AG04449 (cell line): ENCODE measurements at regions not wholly inside any gene's neighbourhood (a gene's known extent, or its start where the extent isn't known, plus 50 kb on each side); places are given as distances from the start of the nearest gene placed in this dataset.

ENCODE experiments used
- CTCF ChIA-PET: fragments of 350-600 bp; formaldehyde crosslinking; extraction: SDS; loops from one replicate; lab custom pipeline; 2021; ENCODE audit warnings: antibody characterized with exemption; lab: Yijun Ruan, JAX
- POLR2A ChIA-PET: fragments of 400-600, 350-600 bp; formaldehyde crosslinking; extraction: SDS; loops from one replicate; lab custom pipeline; 2020; ENCODE audit warnings: antibody characterized with exemption, inconsistent platforms; lab: Yijun Ruan, JAX
- DNase-seq: peaks from one replicate; pipeline ENCODE4 v3.0.0-alpha.2; 2010; ENCODE audit warnings: low read depth, low spot score
- H3K4me3 ChIP-seq: 2 replicates; pipeline ENCODE4 v1.5.1; 2011; ENCODE audit warnings: low read depth, mild to moderate bottlenecking, control low read depth, low read length
- TF ChIP-seq, protein P1 (sequence below): IDR thresholded peaks from one replicate; pipeline ENCODE4 v1.5.1; 2011; ENCODE audit warnings: mild to moderate bottlenecking, moderate library complexity, low read length, control low read depth, inconsistent platforms; ENCODE audit not compliant: insufficient read depth; ENCODE audit errors: missing control alignments

- ChIA-PET POLR2A (no interaction called here), CTCF (interaction anchor here (1.0 to 3.3 kb wide), 6 partner anchors 11 to 255 kb away, joined by 3 to 11 read pairs (median 6); no protein-coding TSS in a partner anchor)
- TF ChIP-seq, protein P1, sequence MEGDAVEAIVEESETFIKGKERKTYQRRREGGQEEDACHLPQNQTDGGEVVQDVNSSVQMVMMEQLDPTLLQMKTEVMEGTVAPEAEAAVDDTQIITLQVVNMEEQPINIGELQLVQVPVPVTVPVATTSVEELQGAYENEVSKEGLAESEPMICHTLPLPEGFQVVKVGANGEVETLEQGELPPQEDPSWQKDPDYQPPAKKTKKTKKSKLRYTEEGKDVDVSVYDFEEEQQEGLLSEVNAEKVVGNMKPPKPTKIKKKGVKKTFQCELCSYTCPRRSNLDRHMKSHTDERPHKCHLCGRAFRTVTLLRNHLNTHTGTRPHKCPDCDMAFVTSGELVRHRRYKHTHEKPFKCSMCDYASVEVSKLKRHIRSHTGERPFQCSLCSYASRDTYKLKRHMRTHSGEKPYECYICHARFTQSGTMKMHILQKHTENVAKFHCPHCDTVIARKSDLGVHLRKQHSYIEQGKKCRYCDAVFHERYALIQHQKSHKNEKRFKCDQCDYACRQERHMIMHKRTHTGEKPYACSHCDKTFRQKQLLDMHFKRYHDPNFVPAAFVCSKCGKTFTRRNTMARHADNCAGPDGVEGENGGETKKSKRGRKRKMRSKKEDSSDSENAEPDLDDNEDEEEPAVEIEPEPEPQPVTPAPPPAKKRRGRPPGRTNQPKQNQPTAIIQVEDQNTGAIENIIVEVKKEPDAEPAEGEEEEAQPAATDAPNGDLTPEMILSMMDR = no peak
- DNase-seq = no peak
- no peak overlapping the region for H3K4me3 ChIP-seq
Measured at GRCh38 chr2:121101093-121101715, 183.8 kb downstream of the TFCP2L1 start.

GRCh38 chr2:121102941-121103340 lies 182.1 kb downstream of the TFCP2L1 start:
- ChIA-PET CTCF (interaction anchor here (1.0 to 4.7 kb wide), 3 partner anchors 8 to 24 kb away, joined by 3 to 18 read pairs (median 8); no protein-coding TSS in a partner anchor), POLR2A (no interaction called here)
- no peak for DNase-seq
- no peak overlapping the region for H3K4me3 ChIP-seq
- TF ChIP-seq, protein P1 = no peak

DNA sequence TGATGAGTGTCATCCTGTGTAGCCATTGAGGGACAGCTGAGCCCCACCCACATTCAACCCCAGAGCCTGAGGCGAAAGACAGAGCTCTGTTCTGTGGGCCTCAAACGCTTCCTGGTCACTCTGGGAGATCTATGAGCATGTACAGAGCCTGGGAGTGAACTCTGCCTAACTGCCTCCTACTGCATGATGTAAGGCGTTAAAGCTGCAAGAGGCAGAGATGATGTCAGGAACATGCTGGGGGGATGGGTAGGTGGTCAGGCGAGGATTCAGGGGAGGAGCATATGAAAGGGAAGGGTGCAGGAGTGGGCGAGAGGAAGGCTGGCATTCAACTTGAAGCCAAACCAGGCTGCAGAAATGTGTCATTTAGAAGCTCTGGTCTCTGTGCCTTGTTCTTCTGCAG lies 181.0 kb downstream of the TFCP2L1 start:
- CTCF ChIA-PET = interaction anchor here (1.2 to 4.7 kb wide), 2 partner anchors 9 to 24 kb away, joined by 3 to 18 read pairs; no protein-coding TSS in a partner anchor
- POLR2A ChIA-PET = no interaction called here
- H3K4me3 ChIP-seq = no peak overlapping the region
- DNase-seq = no peak
- TF ChIP-seq, protein P1 = no peak

GRCh38 chr2:121104721-121105141 lies 180.3 kb downstream of the TFCP2L1 start:
- no peak overlapping the region for H3K4me3 ChIP-seq
- POLR2A ChIA-PET = no interaction called here
- CTCF ChIA-PET = interaction anchor here (1.2 to 4.7 kb wide), 3 partner anchors 10 to 34 kb away, joined by 3 to 18 read pairs (median 4); no protein-coding TSS in a partner anchor
- no peak for DNase-seq
- TF ChIP-seq, protein P1 = no peak

GRCh38 chr2:121110924-121111323 lies 174.1 kb downstream of the TFCP2L1 start:
- CTCF ChIA-PET = interaction anchor here (1.1 to 1.4 kb wide), 2 partner anchors 18 to 244 kb away, joined by 4 to 6 read pairs; no protein-coding TSS in a partner anchor
- TF ChIP-seq, protein P1 = no peak
- H3K4me3 ChIP-seq = no peak overlapping the region
- POLR2A ChIA-PET = no interaction called here
- no peak for DNase-seq

DNA sequence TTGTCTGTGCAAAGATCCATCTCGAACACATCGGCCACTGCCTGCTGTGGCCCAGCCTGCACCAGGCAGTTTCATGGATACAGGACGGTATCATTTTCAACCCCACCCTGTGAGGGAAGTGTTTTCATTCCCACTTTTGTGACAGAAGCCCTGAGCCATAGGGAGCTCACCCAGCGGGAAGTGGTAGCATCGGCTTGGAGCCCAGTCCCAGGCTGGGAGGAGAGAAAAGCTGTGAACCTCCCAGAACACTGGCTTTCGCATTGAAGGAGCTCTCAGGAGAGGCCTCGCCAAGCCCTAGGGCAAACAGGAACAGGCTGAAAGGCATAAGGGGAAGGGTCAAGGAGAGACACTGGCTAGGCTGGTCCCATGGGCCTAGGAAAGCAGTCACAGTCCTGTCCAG lies 166.1 kb downstream of the TFCP2L1 start:
- no peak overlapping the region for H3K4me3 ChIP-seq
- DNase-seq = no peak
- TF ChIP-seq, protein P1 = no peak
- ChIA-PET POLR2A (no interaction called here), CTCF (interaction anchor here (1.3 to 1.6 kb wide), 2 partner anchors 9 to 18 kb away, joined by 3 to 6 read pairs; no protein-coding TSS in a partner anchor)
